ENCODE measurements at regions not wholly inside any gene's neighbourhood (a gene's known extent, or its start where the extent isn't known, plus 50 kb on each side); places are given as distances from the start of the nearest gene placed in this dataset.

- TF ChIP-seq CTCF (IDR thresholded peaks at IDR 0.05; ENCODE audit: low read depth, low read length): no peak
- DNase-seq (ENCODE audit: extremely low read depth, low read depth): no peak
These were observed 176.9 kb upstream of the GK2 start for GRCh38 chr4:79584902-79585301.

- no peak for DNase-seq (ENCODE audit: extremely low read depth, low read depth)
- no peak for TF ChIP-seq CTCF (IDR thresholded peaks at IDR 0.05; ENCODE audit: low read depth, low read length)
These were observed 176.3 kb upstream of the GK2 start for GRCh38 chr4:79584352-79584751.

- no peak for TF ChIP-seq CTCF (IDR thresholded peaks at IDR 0.05; ENCODE audit: low read depth, low read length)
- no peak for DNase-seq (ENCODE audit: extremely low read depth, low read depth)
These were observed 170.6 kb upstream of the GK2 start for GRCh38 chr4:79578606-79579005.

GRCh38 chr4:79576429-79576753 is 168.4 kb upstream of the GK2 start:
- no peak for DNase-seq (ENCODE audit: extremely low read depth, low read depth)
- peak; percentile 42 for TF ChIP-seq CTCF (IDR thresholded peaks at IDR 0.05; ENCODE audit: low read depth, low read length)

GRCh38 chr4:79575709-79576428 is 167.8 kb upstream of the GK2 start:
- no peak for DNase-seq (ENCODE audit: extremely low read depth, low read depth)
- TF ChIP-seq CTCF (IDR thresholded peaks at IDR 0.05; ENCODE audit: low read depth, low read length): no peak

- no peak for DNase-seq (ENCODE audit: extremely low read depth, low read depth)
- no peak for TF ChIP-seq CTCF (IDR thresholded peaks at IDR 0.05; ENCODE audit: low read depth, low read length)
These were observed 166.9 kb upstream of the GK2 start for GRCh38 chr4:79574741-79575451.

GRCh38 chr4:79563219-79563618 is 155.2 kb upstream of the GK2 start:
- TF ChIP-seq CTCF (IDR thresholded peaks at IDR 0.05; ENCODE audit: low read depth, low read length): no peak

More at GRCh38 chr4:79563219-79563618, 155.2 kb upstream of the GK2 start:
- DNase-seq (ENCODE audit: extremely low read depth, low read depth): no peak
